ENCODE measurements at regions not wholly inside any gene's neighbourhood (a gene's known extent, or its start where the extent isn't known, plus 50 kb on each side); places are given as distances from the start of the nearest gene placed in this dataset.

DNA sequence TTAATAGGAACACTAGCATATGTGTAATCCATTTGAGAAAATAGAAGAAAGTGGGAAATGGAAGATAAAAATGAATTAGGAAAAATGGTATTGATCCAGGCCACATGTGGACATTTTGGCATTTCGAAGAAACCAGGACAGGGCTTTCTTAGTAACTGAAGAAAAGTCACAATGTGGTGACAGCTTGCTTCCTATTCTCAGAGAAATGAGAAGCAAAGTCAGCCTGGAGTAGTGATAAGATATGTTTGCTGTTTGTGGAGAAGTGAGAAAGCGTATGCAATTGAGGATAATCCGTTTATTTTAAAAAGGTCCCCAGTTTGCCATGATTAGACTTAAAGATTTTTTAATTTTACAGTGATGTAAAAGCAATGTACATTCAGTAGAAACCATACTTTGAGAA lies 127.9 kb downstream of the SLITRK6 start:
- intact Hi-C loops (cut with DNase I), result no loop called here
- DNase-seq (ENCODE audit: low spot score), result no peak

GRCh38 chr13:85666356-85666755 lies 132.9 kb downstream of the SLITRK6 start:
- intact Hi-C loops (cut with DNase I), result no loop called here
- DNase-seq (ENCODE audit: low spot score), result no peak

- DNase-seq (ENCODE audit: low spot score), result no peak
- intact Hi-C loops (cut with DNase I), result no loop called here
Measured at GRCh38 chr13:85665286-85665685, 133.9 kb downstream of the SLITRK6 start.

GRCh38 chr13:85663856-85664255 lies 135.4 kb downstream of the SLITRK6 start:
- intact Hi-C loops (cut with DNase I), result no loop called here
- no peak for DNase-seq (ENCODE audit: low spot score)

- intact Hi-C loops (cut with DNase I), result no loop called here
- DNase-seq (ENCODE audit: low spot score), result no peak
Measured at GRCh38 chr13:85662186-85662585, 137.0 kb downstream of the SLITRK6 start.

- no peak for DNase-seq (ENCODE audit: low spot score)
- intact Hi-C loops (cut with DNase I), result no loop called here
Measured at GRCh38 chr13:85661675-85662074, 137.5 kb downstream of the SLITRK6 start.

- intact Hi-C loops (cut with DNase I), result no loop called here
- no peak for DNase-seq (ENCODE audit: low spot score)
Measured at GRCh38 chr13:85659493-85659892, 139.7 kb downstream of the SLITRK6 start.

GRCh38 chr13:85657942-85658341 lies 141.3 kb downstream of the SLITRK6 start:
- intact Hi-C loops (cut with DNase I), result no loop called here
- DNase-seq (ENCODE audit: low spot score), result no peak

DNA sequence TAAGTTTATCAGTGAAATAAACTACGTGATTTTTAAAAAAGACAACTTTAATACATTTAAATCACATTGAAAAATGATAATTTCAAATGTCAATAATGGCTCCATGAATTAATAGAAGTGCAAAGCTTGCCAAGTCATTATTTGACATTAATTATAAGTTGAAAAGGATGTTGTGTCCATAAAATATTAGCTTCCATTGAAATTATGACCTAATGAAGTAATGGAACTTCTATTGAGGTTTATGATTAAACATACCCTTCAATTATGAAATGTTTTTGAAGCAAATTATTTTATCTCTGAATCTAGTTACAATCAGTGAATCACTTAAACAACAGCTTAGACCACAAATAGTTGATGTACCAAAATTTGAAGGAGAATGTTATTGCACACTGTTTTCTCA lies 144.2 kb downstream of the SLITRK6 start:
- intact Hi-C loops (cut with DNase I), result no loop called here
- DNase-seq (ENCODE audit: low spot score), result no peak

DNA sequence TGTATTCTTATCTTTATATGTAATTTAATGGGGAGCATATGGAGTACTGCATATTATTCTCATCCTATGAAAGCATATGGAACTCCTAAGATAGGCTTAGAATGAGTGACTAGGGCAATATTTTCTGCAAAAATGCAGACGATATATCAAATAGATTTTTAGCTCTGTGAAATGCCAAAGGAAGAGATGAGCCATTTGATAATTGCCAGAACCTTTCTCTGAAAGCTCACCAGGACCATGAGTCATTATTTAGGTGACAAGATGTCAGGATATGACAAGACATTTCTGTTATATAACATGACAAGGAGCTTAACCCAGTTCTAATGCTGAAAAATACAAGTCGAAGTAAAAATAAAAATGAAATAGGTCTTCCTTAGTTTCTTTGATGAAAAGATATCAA lies 145.0 kb downstream of the SLITRK6 start:
- intact Hi-C loops (cut with DNase I), result no loop called here
- no peak for DNase-seq (ENCODE audit: low spot score)

GRCh38 chr13:85653681-85654080 lies 145.5 kb downstream of the SLITRK6 start:
- intact Hi-C loops (cut with DNase I), result no loop called here
- DNase-seq (ENCODE audit: low spot score), result no peak

- DNase-seq (ENCODE audit: low spot score), result no peak
- intact Hi-C loops (cut with DNase I), result no loop called here
Measured at GRCh38 chr13:85652491-85652890, 146.7 kb downstream of the SLITRK6 start.

- no peak for DNase-seq (ENCODE audit: low spot score)
- intact Hi-C loops (cut with DNase I), result no loop called here
Measured at GRCh38 chr13:85651440-85651839, 147.8 kb downstream of the SLITRK6 start.

DNA sequence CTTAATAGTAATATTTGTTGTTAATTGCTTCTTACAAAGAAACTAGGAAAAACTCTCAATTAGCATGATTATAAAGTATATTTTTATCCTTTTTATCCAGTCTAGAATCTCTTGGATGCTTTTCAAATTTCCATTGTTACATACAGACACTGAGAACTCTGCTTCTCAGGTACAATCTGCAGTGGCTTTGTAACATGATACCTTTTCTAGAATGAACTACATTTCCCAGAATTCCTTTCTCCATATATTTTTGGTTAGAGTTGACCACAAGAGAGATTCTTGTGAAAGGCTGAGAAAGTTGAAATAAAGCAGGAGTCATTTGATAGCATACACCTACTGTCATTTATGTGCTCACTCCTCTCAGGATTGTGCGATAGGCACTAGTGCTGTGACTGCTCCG lies 148.6 kb downstream of the SLITRK6 start:
- intact Hi-C loops (cut with DNase I), result no loop called here
- DNase-seq (ENCODE audit: low spot score), result no peak

DNA sequence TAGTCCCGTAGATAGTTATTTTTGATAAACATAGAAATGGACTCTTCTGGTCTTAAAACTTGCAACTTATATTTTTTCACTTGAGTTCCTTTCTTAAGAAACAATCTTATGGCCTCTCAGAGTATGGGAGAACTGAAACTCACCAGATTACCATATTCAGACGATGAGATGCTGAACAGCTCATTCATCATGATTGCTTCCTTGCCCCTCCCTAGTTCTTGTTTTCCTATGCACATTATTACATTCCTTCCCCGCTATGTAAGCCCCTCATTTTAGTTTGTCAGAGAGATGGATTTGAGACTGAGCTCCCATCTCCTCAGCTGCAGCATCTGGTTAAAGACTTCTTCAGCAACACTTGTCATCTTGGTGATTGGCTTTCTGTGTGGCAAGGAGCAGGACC lies 158.5 kb downstream of the SLITRK6 start:
- intact Hi-C loops (cut with DNase I), result no loop called here

GRCh38 chr13:85638815-85639393 lies 160.3 kb downstream of the SLITRK6 start:
- intact Hi-C loops (cut with DNase I), result loop anchor here in 1 of 2 donors (10.0 kb wide), 1 partner anchor 346 kb away; no protein-coding TSS in a partner anchor
- peak; percentile 73 for DNase-seq (ENCODE audit: low spot score)

More for the DNA sequence above, 158.5 kb downstream of the SLITRK6 start:
- no peak for DNase-seq (ENCODE audit: low spot score)

- intact Hi-C loops (cut with DNase I), result loop anchor here in 1 of 2 donors (10.0 kb wide), 1 partner anchor 347 kb away; no protein-coding TSS in a partner anchor
Measured at GRCh38 chr13:85638265-85638664, 161.0 kb downstream of the SLITRK6 start.

GRCh38 chr13:85632526-85633195 lies 166.6 kb downstream of the SLITRK6 start:
- DNase-seq (ENCODE audit: low spot score), result no peak
- intact Hi-C loops (cut with DNase I), result loop anchor here in 1 of 2 donors (10.0 kb wide), 1 partner anchor 352 kb away; no protein-coding TSS in a partner anchor

More at GRCh38 chr13:85638265-85638664, 161.0 kb downstream of the SLITRK6 start:
- DNase-seq (ENCODE audit: low spot score), result no peak

GRCh38 chr13:85631801-85632200 lies 167.4 kb downstream of the SLITRK6 start:
- no peak for DNase-seq (ENCODE audit: low spot score)
- intact Hi-C loops (cut with DNase I), result loop anchor here in 1 of 2 donors (10.0 kb wide), 1 partner anchor 353 kb away; no protein-coding TSS in a partner anchor

DNA sequence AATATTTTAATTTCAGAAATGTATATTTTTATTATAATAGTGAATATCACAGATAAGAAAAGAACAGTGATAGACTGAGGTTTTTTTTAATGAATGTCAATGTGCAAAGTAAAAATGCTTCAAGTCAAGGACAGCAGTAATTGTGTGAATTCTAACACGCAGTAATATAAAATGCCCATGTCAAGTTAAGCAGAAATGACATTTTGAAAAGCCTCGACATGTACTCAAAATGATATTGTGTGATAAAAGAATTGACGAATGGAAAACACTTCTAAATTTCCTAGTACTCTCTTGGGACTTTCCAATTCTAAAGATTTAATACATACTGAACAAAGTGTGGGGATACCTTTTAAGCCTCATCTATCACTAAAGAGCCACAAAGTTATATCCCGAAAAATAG lies 172.6 kb downstream of the SLITRK6 start:
- DNase-seq (ENCODE audit: low spot score), result no peak
- intact Hi-C loops (cut with DNase I), result no loop called here

DNA sequence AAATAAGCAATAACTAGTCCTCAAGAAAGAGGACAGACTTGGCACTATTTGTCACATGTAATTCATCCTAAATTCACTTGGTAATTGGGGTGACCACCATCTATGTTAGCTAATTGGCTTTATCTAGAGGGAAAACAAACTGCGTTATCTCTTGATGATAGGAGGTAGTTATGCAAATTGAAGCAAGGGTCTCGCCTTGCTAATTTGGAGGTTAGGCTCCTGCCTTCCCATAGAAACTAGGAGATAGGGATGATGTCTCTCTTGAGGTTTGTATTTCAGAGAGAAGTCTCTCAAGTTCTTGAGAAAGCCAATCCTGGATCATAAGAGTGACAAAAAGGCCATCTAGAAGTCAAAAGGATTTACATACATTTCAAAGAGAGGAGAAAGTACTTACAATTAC lies 179.9 kb downstream of the SLITRK6 start:
- intact Hi-C loops (cut with DNase I), result no loop called here
- DNase-seq (ENCODE audit: low spot score), result no peak

Measured in posterior vena cava (tissue), 2 donors.